Endothelial cell (in vitro differentiated cells): ENCODE measurements at regions not wholly inside any gene's neighbourhood (a gene's known extent, or its start where the extent isn't known, plus 50 kb on each side); places are given as distances from the start of the nearest gene placed in this dataset.

Source experiments
- DNase-seq: peaks from one replicate; pipeline ENCODE4 v3.0.0; 2021; ENCODE audit warnings: low spot score
- H3K27ac Mint-ChIP-seq: one replicate; pipeline ENCODE4 v1.8.0; 2021; ENCODE audit warnings: mixed read lengths, inconsistent platforms; ENCODE audit not compliant: unreplicated experiment
- H3K27me3 Mint-ChIP-seq: one replicate; pipeline ENCODE4 v1.8.0; 2021; ENCODE audit warnings: mild to moderate bottlenecking, moderate library complexity, mixed read lengths, inconsistent platforms; ENCODE audit not compliant: unreplicated experiment
- H3K36me3 Mint-ChIP-seq: one replicate; pipeline ENCODE4 v1.8.0; 2021; ENCODE audit warnings: mild to moderate bottlenecking, low read depth, mixed read lengths, inconsistent platforms; ENCODE audit not compliant: unreplicated experiment
- H3K4me1 Mint-ChIP-seq: one replicate; pipeline ENCODE4 v1.8.0; 2021; ENCODE audit warnings: mild to moderate bottlenecking, mixed read lengths, inconsistent platforms; ENCODE audit not compliant: unreplicated experiment
- H3K4me3 Mint-ChIP-seq: one replicate; pipeline ENCODE4 v1.8.0; 2021; ENCODE audit warnings: mild to moderate bottlenecking, mixed read lengths, inconsistent platforms; ENCODE audit not compliant: unreplicated experiment
- H3K9me3 Mint-ChIP-seq: one replicate; pipeline ENCODE4 v1.8.0; 2021; ENCODE audit warnings: mixed read lengths, inconsistent platforms; ENCODE audit not compliant: unreplicated experiment
- CTCF ChIP-seq: fragments of 200-600 bp; sonication (generic); IDR thresholded peaks from one replicate; pipeline ENCODE4 v1.5.0; 2021; ENCODE audit warnings: antibody characterized with exemption; ENCODE audit not compliant: unreplicated experiment

GRCh38 chr5:143703659-143704058, 108.3 kb upstream of the HMHB1 start:
- no peaks in the 10 kb centered on the region for H3K4me1 Mint-ChIP-seq
- H3K27ac Mint-ChIP-seq: no peak overlapping the region
- no peaks in the 10 kb centered on the region for H3K9me3 Mint-ChIP-seq
- H3K4me3 Mint-ChIP-seq: no peak overlapping the region
- TF ChIP-seq CTCF: no peak
- H3K36me3 Mint-ChIP-seq: no peaks in the 10 kb centered on the region
- no peak for DNase-seq
- peaks cover 2% of the 10 kb centered on the region for H3K27me3 Mint-ChIP-seq

GRCh38 chr5:143701493-143701892, 110.5 kb upstream of the HMHB1 start:
- Mint-ChIP-seq H3K4me1 (no peaks in the 10 kb centered on the region), H3K36me3 (no peaks in the 10 kb centered on the region), H3K27me3 (peaks cover 2% of the 10 kb centered on the region), H3K9me3 (no peaks in the 10 kb centered on the region), H3K27ac (no peak overlapping the region), H3K4me3 (no peak overlapping the region)
- no peak for DNase-seq
- no peak for TF ChIP-seq CTCF

GRCh38 chr5:143700994-143701393, 111.0 kb upstream of the HMHB1 start:
- Mint-ChIP-seq H3K4me3 (no peak overlapping the region), H3K9me3 (no peaks in the 10 kb centered on the region), H3K4me1 (no peaks in the 10 kb centered on the region), H3K27me3 (peaks cover 2% of the 10 kb centered on the region), H3K27ac (no peak overlapping the region), H3K36me3 (no peaks in the 10 kb centered on the region)
- DNase-seq: no peak
- TF ChIP-seq CTCF: no peak

- H3K4me3 Mint-ChIP-seq: no peak overlapping the region
- peaks cover 2% of the 10 kb centered on the region for H3K27me3 Mint-ChIP-seq
- no peaks in the 10 kb centered on the region for H3K4me1 Mint-ChIP-seq
Measured at GRCh38 chr5:143699121-143699520, 112.8 kb upstream of the HMHB1 start.

GRCh38 chr5:143698574-143698973, 113.4 kb upstream of the HMHB1 start:
- no peaks in the 10 kb centered on the region for H3K4me1 Mint-ChIP-seq
- no peak overlapping the region for H3K27ac Mint-ChIP-seq
- H3K4me3 Mint-ChIP-seq: no peak overlapping the region
- no peaks in the 10 kb centered on the region for H3K36me3 Mint-ChIP-seq
- no peak for TF ChIP-seq CTCF
- H3K9me3 Mint-ChIP-seq: no peaks in the 10 kb centered on the region
- no peak for DNase-seq
- H3K27me3 Mint-ChIP-seq: peaks cover 2% of the 10 kb centered on the region

More at GRCh38 chr5:143699121-143699520, 112.8 kb upstream of the HMHB1 start:
- H3K27ac Mint-ChIP-seq: no peak overlapping the region
- TF ChIP-seq CTCF: no peak
- H3K36me3 Mint-ChIP-seq: no peaks in the 10 kb centered on the region
- H3K9me3 Mint-ChIP-seq: no peaks in the 10 kb centered on the region
- no peak for DNase-seq
